EH (cell line): ENCODE measurements at regions not wholly inside any gene's neighbourhood (a gene's known extent, or its start where the extent isn't known, plus 50 kb on each side); places are given as distances from the start of the nearest gene placed in this dataset.
"Not testable (repeated sequence)": the region's sequence is repeated elsewhere in the genome, so short reads cannot be mapped to it uniquely, and the experiment has no call there.

ENCODE experiments used
- DNase-seq: peaks from one replicate; pipeline ENCODE4 v3.0.0-alpha.2; 2015; ENCODE audit warnings: low read depth

DNA sequence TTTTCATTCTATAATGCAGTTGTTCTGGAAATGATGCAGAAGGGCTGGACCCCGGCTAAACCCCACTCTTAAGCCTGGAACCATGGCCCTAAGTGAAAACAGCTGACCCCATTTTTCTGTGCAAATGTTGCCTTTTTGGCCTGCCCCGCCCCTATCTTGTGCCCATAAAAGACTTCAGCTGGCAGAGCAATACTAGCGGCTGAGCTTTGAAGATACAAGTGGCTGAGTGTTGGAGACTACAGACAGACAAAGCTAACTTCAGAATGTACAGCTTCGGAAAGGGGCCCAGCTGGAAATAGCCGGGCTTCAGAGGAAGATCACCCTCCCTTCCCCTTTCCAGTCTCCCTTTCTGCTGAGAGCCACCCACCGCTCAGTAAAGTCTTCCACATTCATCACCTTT lies 258.6 kb upstream of the SPTLC3 start:
- DNase-seq = no peak

GRCh38 chr20:12752900-12753693 lies 255.7 kb upstream of the SPTLC3 start:
- not testable (repeated sequence) for DNase-seq

DNA sequence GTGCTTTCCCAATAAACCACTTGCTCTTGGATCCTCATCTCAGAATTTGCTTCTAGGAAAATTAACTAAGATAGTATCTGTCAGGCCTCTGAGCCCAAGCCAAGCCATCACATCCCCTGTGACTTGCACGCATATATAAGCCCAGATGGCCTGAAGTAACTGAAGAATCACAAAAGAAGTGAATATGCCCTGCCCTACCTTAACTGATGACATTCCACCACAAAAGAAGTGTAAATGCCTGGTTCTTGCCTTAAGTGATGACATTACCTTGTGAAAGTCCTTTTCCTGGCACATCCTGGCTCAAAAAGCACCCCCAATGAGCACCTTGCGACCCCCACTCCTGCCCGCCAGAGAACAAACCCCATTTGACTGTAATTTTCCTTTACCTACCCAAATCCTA lies 255.0 kb upstream of the SPTLC3 start:
- not testable (repeated sequence) for DNase-seq

DNA sequence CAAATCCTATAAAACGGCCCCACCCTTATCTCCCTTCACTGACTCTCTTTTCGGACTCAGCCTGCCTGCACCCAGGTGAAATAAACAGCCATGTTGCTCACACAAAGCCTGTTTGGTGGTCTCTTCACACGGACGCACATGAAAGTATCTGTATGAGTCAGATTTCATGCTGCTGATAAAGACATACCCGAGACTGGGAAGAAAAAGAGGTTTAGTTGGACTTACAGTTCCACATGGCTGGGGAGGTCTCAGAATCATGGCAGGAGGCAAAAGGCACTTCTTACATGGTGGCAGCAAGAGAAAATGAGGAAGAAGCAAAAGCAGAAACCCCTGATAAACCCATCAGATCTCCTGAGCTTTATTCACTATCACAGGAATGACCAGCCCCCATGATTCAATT lies 249.3 kb upstream of the SPTLC3 start:
- DNase-seq = not testable (repeated sequence)

DNA sequence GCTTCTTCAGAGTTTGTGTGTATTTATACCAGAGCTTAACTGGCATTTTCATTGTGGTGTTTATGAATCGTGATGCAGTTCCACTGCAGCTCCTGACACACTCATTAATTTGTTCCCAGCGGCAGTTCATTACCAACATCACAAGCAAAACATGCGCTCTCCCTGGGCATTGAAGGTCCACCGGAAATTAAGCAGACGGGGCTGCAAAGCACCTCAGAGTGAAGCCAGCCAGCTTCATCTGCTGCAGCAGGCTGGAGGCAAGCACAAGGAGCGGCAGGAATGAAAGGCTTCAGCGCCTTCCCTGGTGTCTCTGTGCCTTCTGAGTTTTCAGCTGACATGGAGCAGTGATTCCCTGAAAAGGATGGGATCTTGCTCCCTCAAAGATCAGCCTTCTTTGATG lies 246.0 kb upstream of the SPTLC3 start:
- DNase-seq = no peak

- no peak for DNase-seq
Measured at GRCh38 chr20:12763406-12763805, 245.4 kb upstream of the SPTLC3 start.

DNA sequence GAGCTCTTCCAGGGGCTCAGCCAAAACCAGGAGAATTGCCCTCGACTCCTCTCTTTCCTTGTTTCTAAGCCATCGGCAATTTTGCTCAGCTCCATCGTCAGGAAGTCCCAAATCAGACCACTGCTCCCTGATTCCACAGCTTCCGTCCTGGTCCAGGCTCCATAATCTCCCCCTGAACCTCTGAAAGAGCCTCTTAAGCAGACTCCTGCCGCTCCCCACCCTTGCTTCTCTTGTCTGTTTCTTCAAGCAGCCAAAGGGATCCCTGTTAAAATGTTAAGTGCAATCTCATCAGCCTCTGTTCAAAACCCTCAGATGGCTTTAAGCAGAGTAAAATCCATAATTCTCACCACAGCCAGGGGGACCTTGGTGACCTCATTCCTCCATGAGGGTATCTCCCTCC lies 244.7 kb upstream of the SPTLC3 start:
- no peak for DNase-seq

GRCh38 chr20:12764851-12765250 lies 243.9 kb upstream of the SPTLC3 start:
- no peak for DNase-seq

- no peak for DNase-seq
Measured at GRCh38 chr20:12773936-12774335, 234.8 kb upstream of the SPTLC3 start.

GRCh38 chr20:12775041-12775440 lies 233.7 kb upstream of the SPTLC3 start:
- DNase-seq = no peak

GRCh38 chr20:12777016-12777415 lies 231.8 kb upstream of the SPTLC3 start:
- no peak for DNase-seq

DNA sequence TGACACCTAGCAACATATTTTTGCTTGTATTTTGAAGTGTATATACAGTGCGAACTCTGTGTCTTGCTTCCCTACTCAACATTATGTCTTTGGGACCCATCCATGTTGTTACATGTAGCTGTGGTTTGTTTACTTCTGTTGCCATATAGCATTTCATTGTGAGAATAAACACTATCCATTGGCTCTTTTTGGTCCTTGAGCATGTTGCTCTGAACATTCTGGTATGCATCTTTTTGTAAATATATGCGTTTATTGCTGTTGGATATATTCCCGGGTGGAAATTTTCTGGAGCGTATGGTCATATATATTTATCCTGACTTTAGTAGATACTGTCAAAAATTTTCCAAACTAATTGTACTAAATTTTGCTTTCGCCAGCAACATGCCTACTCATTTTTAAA lies 222.5 kb upstream of the SPTLC3 start:
- DNase-seq = no peak

DNA sequence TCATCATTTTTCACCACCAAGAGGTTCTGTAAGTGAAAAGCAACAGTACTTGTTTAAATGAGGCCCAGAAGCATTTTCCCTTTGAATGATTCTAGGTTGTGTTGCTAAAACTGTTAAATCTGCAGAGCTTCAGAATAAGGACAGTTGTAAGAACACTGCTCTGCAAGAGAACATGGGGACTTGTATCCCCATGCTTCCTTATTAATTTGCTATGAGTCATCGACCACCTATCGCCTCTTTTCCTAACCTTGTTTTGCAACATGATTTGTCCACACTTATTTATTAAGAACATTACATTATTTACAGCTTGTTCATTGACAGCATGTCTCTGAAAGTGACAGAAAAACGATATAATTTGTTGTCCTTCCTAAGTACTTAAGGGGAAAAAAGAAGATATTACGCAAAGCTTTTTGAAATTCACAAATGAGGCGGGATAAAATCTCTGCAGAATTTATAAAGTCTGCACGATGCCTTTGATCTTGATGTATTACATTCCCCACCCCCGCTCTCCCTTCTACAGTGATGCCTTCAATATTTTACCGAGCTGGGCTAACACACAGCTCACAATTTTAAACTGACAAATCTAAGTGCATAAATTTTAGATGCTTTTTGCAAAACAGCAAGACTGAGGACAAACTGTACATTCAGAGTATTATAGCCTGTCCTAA lies 220.0 kb upstream of the SPTLC3 start:
- DNase-seq = no peak

GRCh38 chr20:12790859-12791258 lies 217.9 kb upstream of the SPTLC3 start:
- DNase-seq = no peak

DNA sequence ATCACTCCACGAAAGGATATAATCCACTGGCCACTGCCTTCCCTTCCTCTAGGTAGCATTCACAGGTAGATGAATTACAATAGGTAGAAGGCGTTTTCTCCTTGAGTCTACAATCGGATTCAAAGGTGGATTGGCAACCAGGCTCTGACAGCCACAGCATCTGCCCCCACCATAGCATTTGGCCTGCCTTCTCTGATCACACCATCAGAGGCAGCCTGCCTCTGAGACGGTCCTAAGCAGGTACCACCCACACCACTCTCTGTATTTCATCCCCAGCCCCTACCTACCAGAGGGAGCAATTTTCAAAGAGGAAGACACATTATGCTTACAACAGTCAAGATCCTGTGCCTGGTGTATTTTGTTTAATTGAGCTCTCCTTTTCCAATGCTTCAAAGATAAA lies 210.5 kb upstream of the SPTLC3 start:
- DNase-seq = no peak

DNA sequence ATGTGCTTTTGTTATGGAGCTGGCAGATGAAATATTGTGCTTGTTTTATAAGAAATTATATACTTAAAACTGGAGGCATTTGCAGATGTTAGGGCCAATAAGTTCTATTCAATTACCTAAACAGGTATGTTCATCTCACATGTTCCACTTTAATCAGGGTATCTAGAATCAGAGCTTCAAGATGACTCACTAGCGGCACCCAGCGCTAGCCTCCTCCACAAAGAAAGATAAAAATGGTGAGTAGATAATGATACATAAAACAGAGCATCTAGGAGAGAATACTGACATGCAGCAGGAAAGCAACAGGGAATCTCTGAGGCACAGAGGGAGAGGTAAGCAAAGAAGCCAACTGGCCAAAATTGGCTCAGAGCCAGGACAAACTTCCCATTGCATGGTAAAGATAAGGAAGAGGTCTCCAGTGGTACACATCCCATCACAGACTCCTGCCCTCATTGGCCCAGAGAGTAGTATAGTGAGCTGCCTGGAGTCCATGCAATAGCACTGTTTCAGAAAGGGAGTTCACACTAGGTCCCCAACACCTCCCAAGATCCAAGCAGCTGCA lies 200.7 kb upstream of the SPTLC3 start:
- no peak for DNase-seq

- DNase-seq = no peak
Measured at GRCh38 chr20:12815231-12815768, 193.5 kb upstream of the SPTLC3 start.

DNA sequence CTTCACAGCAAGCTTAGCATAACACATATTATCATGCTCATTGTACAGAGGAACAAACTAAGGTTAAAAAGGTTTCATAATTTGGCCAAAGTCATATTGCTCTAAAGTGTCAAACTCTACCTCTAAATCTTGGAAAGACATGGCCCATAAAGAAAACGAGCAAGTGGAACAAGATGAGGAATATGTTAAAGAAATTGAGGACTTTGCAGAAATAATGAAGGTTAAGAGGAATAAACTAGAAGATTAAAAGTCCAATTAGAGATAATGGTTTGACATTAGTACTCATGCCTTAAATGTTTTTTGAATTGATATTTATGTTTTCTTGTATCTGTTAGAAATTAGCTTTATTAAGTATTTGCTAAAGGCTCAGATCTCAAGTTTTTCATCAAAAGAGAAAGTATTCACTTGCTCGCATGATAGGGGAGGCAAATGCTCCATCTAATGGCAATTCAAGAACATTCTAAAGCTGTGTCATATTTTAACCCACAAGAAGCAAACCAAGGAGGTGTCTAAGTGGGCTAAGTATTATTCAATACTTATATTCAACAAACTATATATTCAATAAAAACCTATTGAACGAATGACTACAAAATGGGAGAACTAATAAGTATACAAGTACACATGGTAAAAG lies 192.9 kb upstream of the SPTLC3 start:
- DNase-seq = no peak

DNA sequence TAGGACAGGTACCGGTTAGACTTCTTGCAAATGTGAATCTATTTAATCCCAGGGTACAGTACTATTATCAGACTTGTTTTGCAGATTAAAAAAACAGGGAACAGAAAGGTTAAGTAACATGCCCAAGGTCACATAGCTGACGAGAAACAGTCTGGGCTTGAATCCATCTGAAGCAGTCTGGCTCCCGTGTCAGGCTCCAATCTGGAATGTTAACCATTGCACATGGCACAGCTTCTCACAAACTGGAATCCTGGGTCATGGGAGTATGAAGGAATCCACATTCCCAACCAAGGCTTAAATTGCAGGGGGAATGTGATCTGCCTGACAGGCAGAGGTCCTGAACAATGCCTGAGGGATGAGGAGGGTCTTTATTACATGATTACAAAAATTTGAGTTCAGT lies 187.5 kb upstream of the SPTLC3 start:
- DNase-seq = no peak

DNA sequence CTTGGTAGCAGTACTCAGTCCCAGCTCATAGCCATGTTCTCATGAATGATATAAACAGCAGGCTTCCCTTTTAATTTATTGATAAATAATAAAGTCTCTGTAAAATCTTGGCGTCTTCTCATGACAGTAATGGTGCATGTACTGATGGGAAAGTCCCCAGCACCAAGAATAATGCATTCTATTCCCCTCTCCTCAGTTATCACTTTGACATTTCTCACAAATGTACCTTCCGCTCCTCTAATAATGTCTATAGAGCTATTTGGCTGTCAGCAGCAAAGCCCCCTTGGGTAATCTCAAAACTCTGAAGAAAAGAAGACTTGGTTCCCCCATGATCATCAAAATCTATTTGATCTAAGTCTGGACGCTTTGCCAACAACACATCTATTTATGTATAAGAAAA lies 185.0 kb upstream of the SPTLC3 start:
- no peak for DNase-seq

- no peak for DNase-seq
Measured at GRCh38 chr20:12824328-12825225, 184.2 kb upstream of the SPTLC3 start.

GRCh38 chr20:12825226-12825595 lies 183.6 kb upstream of the SPTLC3 start:
- no peak for DNase-seq
